Common myeloid progenitor, CD34-positive (primary cell): ENCODE measurements at regions not wholly inside any gene's neighbourhood (a gene's known extent, or its start where the extent isn't known, plus 50 kb on each side); places are given as distances from the start of the nearest gene placed in this dataset.

ENCODE experiments used
- CTCF ChIA-PET: fragments of 350-600 bp; sonication (Branson Sonifier 250); formaldehyde crosslinking; loops from one replicate; lab custom pipeline; 2021; ENCODE audit warnings: antibody characterized with exemption; lab: Charles Lee
- POLR2A ChIA-PET: fragments of 350-600 bp; sonication (Branson Sonifier 250); formaldehyde crosslinking; loops from one replicate; lab custom pipeline; 2021; ENCODE audit warnings: antibody characterized with exemption; lab: Charles Lee
- DNase-seq, 3 donors: peaks; one replicate each; pipeline versions ENCODE4 v3.0.0 to v3.0.0-alpha.2; 2013
- H3K27ac ChIP-seq, 2 experiments: 1 replicate in 1 of 2; 2 replicates in 1 of 2; pipeline ENCODE4 v1.7.0; 2013; ENCODE audit warnings: inconsistent platforms in 2 of 2, low read length in 2 of 2, mild to moderate bottlenecking in 2 of 2, low read depth in 1 of 2, moderate library complexity in 1 of 2; ENCODE audit not compliant: severe bottlenecking in 2 of 2, insufficient read depth in 1 of 2, poor library complexity in 1 of 2
- H3K27me3 ChIP-seq, 5 experiments: replicated peaks in 2 of 5; 1 replicate in 3 of 5; 2 replicates in 2 of 5; pipeline versions ENCODE4 v1.6.1 to v1.7.0; 2013; ENCODE audit warnings: low read length in 4 of 5, mild to moderate bottlenecking in 2 of 5, moderate library complexity in 2 of 5, inconsistent platforms in 1 of 5; ENCODE audit not compliant: insufficient read depth in 5 of 5, control insufficient read depth in 4 of 5
- H3K36me3 ChIP-seq, 4 experiments: 1 replicate in 2 of 4; 2 replicates in 2 of 4; pipeline versions ENCODE4 v1.6.1 to v1.7.0; 2013; ENCODE audit warnings: low read length in 3 of 4, control low read depth in 1 of 4, mild to moderate bottlenecking in 1 of 4; ENCODE audit not compliant: control insufficient read depth in 4 of 4, insufficient read depth in 4 of 4
- H3K4me1 ChIP-seq, 4 experiments: 1 replicate in 3 of 4; 2 replicates in 1 of 4; pipeline versions ENCODE4 v1.6.1 to v1.7.1; 2013; ENCODE audit warnings: low read length in 3 of 4, mild to moderate bottlenecking in 3 of 4, control low read depth in 1 of 4, inconsistent platforms in 1 of 4, moderate library complexity in 1 of 4; ENCODE audit not compliant: control insufficient read depth in 4 of 4, insufficient read depth in 4 of 4; ENCODE audit errors: control extremely low read depth in 1 of 4
- H3K4me3 ChIP-seq, 7 experiments: 1 replicate in 4 of 7; 2 replicates in 3 of 7; pipeline versions ENCODE4 v1.5.1 to v1.7.0; 2013; ENCODE audit warnings: mild to moderate bottlenecking in 7 of 7, low read length in 6 of 7, moderate library complexity in 6 of 7, inconsistent platforms in 2 of 7, low read depth in 2 of 7, control low read depth in 1 of 7; ENCODE audit not compliant: insufficient read depth in 4 of 7, control insufficient read depth in 1 of 7; ENCODE audit errors: extremely low read depth in 1 of 7
- H3K9me3 ChIP-seq, 5 experiments: 1 replicate in 4 of 5; 2 replicates in 1 of 5; pipeline versions ENCODE4 v1.6.1 to v1.7.1; 2013; ENCODE audit warnings: low read length in 4 of 5, mild to moderate bottlenecking in 2 of 5, inconsistent platforms in 1 of 5, low read depth in 1 of 5, moderate library complexity in 1 of 5; ENCODE audit not compliant: control insufficient read depth in 4 of 5, insufficient read depth in 2 of 5; ENCODE audit errors: control extremely low read depth in 1 of 5
- WGBS: methylation state at CpG from one replicate; pipeline ENCODE4 v1.1.5; 2013; ENCODE audit not compliant: insufficient coverage; 5-methylcytosine and 5-hydroxymethylcytosine counted together

DNA sequence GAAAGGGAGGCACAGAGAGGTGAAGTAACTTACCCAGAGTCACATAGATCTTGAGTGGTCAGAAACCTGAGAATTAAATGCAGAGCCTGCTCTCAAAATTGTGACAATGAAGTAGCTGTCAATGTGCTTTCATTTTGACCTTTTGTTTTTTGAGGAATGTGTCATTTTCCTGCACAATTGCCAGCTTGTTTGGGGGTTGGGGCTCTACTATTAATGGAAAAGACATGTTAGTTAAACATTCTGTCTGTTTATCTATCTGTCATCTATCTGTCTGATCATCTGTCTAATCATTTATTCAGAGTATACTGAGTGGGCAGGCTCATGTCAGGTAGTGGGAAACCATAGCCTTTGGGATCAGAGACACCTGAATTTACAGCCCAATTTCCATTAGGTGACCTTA, 428.4 kb downstream of the TSN start:
- Histone ChIP-seq H3K27me3 (no peaks in the 10 kb centered on the region), H3K36me3 (no peaks in the 10 kb centered on the region), H3K9me3 (peaks cover 0 to 8% (median 2%) of the 10 kb centered on the region in 5 experiments), H3K4me3 (no peak overlapping the region), H3K4me1 (peaks cover 25 to 54% (median 47%) of the 10 kb centered on the region in 4 experiments), H3K27ac (no peak overlapping the region)
- ChIA-PET CTCF (no interaction called here), POLR2A (no interaction called here)
- no peak for DNase-seq

DNA sequence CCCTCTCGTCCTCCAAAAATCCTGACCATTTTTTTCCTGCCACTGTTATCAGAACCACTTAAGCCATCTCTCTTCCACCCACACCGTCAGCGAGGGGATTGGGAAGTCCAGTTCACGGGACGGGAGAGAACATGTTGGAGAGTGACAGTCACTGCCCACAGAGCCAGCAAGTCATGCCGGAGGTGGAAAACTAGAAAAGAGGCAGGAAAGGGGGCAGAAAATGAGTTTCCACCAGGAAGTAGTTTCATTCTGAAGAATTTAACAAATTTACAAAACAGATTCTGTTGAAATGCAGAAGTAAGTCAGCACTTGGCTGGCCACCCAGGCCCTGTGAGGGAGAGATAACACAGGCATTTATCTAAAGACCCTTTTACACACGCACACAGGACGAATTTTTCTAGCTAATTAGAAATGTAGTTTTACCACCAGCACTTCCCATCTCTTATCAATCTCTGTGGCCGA, 431.3 kb downstream of the TSN start:
- Histone ChIP-seq H3K27ac (peak overlapping the region in 1 of 2 experiments; percentile 47), H3K4me1 (peaks cover 25 to 56% (median 46%) of the 10 kb centered on the region in 4 experiments), H3K4me3 (peak overlapping the region in 4 of 7 experiments; percentile 17 to 63 (median 44)), H3K27me3 (no peaks in the 10 kb centered on the region), H3K36me3 (no peaks in the 10 kb centered on the region), H3K9me3 (no peaks in the 10 kb centered on the region)
- DNase-seq: peak; percentile 87 to 95 (median 90)
- ChIA-PET POLR2A (no interaction called here), CTCF (no interaction called here)
- WGBS: 0% methylated on average over 3 of the region's 9 CpGs

DNA sequence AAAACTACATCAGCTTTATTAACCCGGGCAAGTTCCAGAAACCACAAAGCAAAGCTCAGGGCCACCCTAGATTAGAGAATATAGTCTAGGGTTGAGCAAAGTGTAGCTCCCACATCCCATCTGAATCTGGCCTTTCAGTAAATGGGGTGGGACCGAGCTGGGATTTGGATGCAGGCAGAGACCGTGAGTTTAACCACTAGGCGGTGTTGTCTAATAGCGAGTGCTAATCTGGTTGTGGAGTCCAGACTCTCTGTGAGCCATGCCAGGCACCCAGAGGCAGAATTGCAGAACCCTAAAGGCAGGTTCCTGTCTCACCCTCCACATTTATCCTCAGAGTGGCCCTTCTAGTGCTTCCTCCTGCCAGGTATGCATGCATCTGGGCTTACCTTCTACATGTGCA, 435.9 kb downstream of the TSN start:
- CTCF ChIA-PET: interaction anchor here (1.1 to 2.0 kb wide), 4 partner anchors 9 to 214 kb away, joined by 3 to 12 read pairs (median 3); no protein-coding TSS in a partner anchor
- POLR2A ChIA-PET: no interaction called here
- WGBS: 25% methylated on average over 4 of the region's 5 CpGs
- peak; percentile 35 to 65 (median 62) for DNase-seq
- H3K4me3 ChIP-seq: no peak overlapping the region
- H3K27me3 ChIP-seq: no peaks in the 10 kb centered on the region
- H3K9me3 ChIP-seq: peaks cover 0 to 1% (median 0%) of the 10 kb centered on the region in 5 experiments
- H3K27ac ChIP-seq: no peak overlapping the region
- H3K36me3 ChIP-seq: no peaks in the 10 kb centered on the region
- peaks cover 5 to 29% (median 24%) of the 10 kb centered on the region in 4 experiments for H3K4me1 ChIP-seq

- ChIA-PET CTCF (no interaction called here), POLR2A (no interaction called here)
- 93% methylated on average over 6 of the region's 6 CpGs for WGBS
- H3K27ac ChIP-seq: no peak overlapping the region
- no peaks in the 10 kb centered on the region for H3K27me3 ChIP-seq
- H3K9me3 ChIP-seq: peaks cover 0 to 1% (median 0%) of the 10 kb centered on the region in 5 experiments
- H3K4me3 ChIP-seq: no peak overlapping the region
- DNase-seq: peak in 1 of 3 donors; percentile 39
- no peaks in the 10 kb centered on the region for H3K36me3 ChIP-seq
- peaks cover 0 to 6% (median 3%) of the 10 kb centered on the region in 4 experiments for H3K4me1 ChIP-seq
These were observed 438.2 kb downstream of the TSN start for GRCh38 chr2:122193622-122194021.

- H3K27me3 ChIP-seq: no peaks in the 10 kb centered on the region
- H3K4me1 ChIP-seq: no peaks in the 10 kb centered on the region
- WGBS: 100% methylated on average over 2 of the region's 2 CpGs
- ChIA-PET CTCF (no interaction called here), POLR2A (no interaction called here)
- H3K27ac ChIP-seq: no peak overlapping the region
- H3K4me3 ChIP-seq: no peak overlapping the region
- H3K9me3 ChIP-seq: peaks cover 0 to 1% (median 0%) of the 10 kb centered on the region in 5 experiments
- DNase-seq: no peak
- H3K36me3 ChIP-seq: no peaks in the 10 kb centered on the region
These were observed 439.1 kb downstream of the TSN start for GRCh38 chr2:122194546-122194945.

DNA sequence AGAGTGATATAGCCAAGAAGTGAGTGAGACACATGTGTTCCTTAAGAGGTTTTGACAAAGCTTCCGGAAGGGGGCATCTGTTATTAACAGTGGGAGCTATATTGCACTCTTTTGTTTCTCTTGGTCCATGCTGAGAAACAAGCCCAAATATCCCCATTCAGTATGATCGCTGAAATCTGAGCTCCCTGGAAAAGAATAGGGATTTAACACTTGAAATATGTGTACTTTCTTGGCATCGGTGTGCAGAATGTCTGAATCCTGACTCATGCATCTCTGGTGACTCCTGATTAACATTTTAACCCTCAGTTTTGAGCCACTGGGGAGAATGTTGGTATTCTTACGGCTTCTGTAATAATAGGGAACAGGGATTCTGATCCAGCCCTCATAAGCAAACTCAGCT, 448.1 kb downstream of the TSN start:
- DNase-seq: no peak
- 100% methylated on average over 4 of the region's 4 CpGs for WGBS
- Histone ChIP-seq H3K4me3 (no peak overlapping the region), H3K27ac (no peak overlapping the region), H3K36me3 (no peaks in the 10 kb centered on the region), H3K9me3 (peaks cover 0 to 5% (median 0%) of the 10 kb centered on the region in 5 experiments), H3K27me3 (no peaks in the 10 kb centered on the region), H3K4me1 (no peaks in the 10 kb centered on the region)
- CTCF ChIA-PET: no interaction called here
- POLR2A ChIA-PET: no interaction called here

DNA sequence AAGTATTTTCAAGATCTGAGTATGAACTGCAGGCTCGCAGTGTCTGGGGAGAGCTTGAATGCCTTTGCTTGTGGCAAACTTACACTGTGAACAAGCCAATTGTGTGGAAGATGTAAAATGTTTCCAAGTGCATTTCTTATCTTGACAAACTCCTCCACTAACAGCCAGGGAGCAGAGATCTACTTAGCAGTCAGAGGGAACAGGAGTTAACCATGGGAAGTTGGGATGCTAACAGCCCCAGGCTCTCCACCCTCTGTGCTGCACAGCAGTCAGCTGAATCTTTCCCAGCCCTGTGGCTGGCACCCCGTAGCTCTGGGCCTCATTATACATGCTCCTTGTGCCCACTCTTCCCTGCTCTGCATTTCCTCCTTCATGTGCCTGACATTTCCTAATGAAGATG, 450.2 kb downstream of the TSN start:
- Histone ChIP-seq H3K4me3 (no peak overlapping the region), H3K27me3 (no peaks in the 10 kb centered on the region), H3K27ac (no peak overlapping the region), H3K36me3 (no peaks in the 10 kb centered on the region), H3K4me1 (no peaks in the 10 kb centered on the region), H3K9me3 (peaks cover 0 to 5% (median 0%) of the 10 kb centered on the region in 5 experiments)
- no peak for DNase-seq
- ChIA-PET POLR2A (no interaction called here), CTCF (no interaction called here)
- WGBS: 90% methylated on average over 1 of the region's 2 CpGs
